Fibroblast of peridontal ligament (primary cell): ENCODE measurements at regions not wholly inside any gene's neighbourhood (a gene's known extent, or its start where the extent isn't known, plus 50 kb on each side); places are given as distances from the start of the nearest gene placed in this dataset.
"Not testable (repeated sequence)": the region's sequence is repeated elsewhere in the genome, so short reads cannot be mapped to it uniquely, and the experiment has no call there.

Experiments used
- DNase-seq: peaks from one replicate; pipeline ENCODE4 v3.0.0-alpha.2; 2010; ENCODE audit errors: extremely low read depth

DNA sequence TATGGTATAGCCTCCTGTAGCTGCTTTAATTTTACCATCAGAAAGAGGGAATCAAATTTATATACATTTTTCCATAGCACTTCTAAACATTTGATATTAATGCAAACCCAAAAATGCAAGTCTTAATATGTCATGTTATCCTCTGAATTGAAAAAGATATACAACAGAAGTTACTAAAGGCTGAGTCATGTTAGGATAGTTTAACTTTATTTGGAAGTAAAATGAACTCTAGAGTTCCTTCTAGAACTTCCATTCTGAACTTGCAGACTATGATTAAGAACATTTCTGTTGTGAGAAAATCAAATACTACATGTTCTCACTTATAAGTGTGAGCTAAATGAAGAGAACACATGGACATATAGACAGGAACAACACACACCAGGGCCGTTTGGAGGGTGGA is 317.3 kb upstream of the PRR16 start:
- DNase-seq, result peak; percentile 66

DNA sequence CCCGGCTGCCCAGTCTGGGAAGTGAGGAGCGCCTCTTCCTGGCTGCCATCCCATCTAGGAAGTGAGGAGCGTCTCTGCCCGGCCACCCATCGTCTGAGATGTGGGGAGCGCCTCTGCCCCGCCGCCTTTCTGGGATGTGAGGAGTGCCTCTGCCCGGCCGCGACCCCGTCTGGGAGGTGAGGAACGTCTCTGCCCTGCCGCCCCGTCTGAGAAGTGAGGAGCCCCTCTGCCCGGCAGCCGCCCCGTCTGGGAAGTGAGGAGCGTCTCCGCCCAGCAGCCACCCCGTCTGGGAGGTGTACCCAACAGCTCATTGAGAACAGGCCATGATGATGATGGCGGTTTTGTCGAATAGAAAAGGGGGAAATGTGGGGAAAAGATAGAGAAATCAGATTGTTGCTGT is 316.2 kb upstream of the PRR16 start:
- not testable (repeated sequence) for DNase-seq

GRCh38 chr5:120150770-120151169 is 313.3 kb upstream of the PRR16 start:
- no peak for DNase-seq

GRCh38 chr5:120151181-120151580 is 312.9 kb upstream of the PRR16 start:
- DNase-seq, result peak; percentile 19

DNA sequence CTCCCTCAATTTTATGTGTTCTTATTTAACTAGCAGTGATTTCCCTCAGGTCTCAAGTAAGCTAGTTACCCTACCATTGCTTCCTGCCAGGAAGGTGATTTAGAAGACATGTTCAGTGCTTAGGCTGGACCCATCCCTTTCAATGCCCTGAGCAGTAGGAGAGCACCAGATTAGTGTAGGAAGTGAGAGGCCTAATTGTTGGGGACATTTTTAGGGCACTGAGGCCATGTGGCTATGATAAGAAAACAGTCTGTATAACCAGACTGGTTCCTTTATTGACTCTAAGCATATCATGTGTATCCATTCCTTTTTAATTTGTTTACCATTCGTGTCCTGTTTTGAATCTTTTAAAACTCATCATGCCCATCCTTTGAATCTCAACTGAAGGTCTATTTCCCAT is 312.3 kb upstream of the PRR16 start:
- peak; percentile 8 for DNase-seq

- peak; percentile 86 for DNase-seq
Measured at GRCh38 chr5:120152472-120152871, 311.6 kb upstream of the PRR16 start.

DNA sequence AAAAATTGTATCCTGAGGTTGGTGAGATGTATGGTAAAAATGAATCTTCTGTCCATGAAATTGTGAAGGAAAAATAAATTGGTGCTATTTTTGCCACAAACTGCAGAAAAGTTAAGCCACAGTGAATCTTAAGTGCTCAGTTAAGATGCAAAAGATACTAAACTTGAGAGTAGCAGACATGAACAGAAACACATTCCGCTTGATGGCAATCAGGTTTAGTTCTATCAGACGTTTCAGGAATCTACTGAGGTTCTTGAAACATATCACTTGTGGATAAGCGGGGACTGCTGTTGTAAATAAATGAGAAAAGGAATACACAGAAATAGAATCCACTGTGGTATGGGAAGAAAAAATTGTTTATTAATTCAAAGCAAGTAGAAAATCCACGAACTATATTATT is 311.2 kb upstream of the PRR16 start:
- DNase-seq, result peak; percentile 27

- DNase-seq, result peak; percentile 20
Measured at GRCh38 chr5:120153551-120153950, 310.5 kb upstream of the PRR16 start.

DNA sequence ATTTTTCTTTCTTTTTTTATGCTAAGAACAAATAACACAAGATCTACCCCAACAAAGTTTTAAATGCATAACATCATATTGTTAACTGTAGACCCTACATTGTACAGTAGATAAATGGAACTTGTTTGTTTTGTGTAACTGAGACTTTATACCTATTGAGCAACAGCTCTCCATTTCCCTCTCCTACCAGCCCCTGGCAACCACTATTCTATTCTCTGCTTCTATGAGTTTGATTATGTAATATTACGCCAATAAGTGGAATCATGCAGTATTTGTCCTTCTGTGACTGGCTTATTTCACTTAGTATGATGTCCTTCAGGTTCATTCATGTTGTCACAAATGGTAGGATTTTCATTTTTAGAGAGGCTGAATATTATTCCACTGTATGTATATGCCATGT is 308.2 kb upstream of the PRR16 start:
- peak; percentile 14 for DNase-seq

DNA sequence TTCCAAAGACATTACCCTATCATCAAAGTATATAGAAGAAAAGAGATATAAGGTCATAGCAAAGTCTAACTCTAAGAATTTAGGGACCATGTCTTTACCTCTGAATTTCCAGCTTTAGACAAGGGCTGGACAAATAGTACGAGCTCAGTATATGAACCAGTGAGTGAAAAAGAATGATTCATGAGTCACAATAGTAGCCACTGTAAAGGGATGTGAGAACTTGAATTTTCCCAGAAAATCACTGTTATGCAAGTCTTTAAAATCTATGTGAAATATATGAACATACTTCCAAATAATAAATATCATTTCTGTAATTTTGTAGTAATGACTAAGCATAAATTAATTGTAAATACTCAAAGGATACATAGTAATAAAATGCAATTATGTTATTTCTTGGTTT is 305.9 kb upstream of the PRR16 start:
- DNase-seq, result no peak

DNA sequence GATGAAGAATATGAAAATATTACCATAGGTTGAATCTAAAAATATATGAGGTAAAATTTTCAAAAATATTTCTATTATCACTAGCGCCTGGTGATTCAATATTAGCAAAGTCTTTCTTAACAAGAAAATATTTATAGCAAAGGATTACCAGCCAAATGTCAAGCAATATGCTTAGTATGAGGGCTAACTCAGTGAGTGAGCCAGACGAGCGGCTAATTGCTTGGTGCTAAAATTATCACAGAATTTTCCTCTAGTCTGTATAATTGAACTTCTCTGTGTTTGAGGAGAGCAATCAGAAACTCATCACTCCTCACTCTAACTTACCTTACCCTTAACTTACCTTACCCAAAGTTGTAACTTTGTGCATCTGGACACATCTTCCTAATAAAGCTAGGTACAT is 304.9 kb upstream of the PRR16 start:
- DNase-seq, result no peak

DNA sequence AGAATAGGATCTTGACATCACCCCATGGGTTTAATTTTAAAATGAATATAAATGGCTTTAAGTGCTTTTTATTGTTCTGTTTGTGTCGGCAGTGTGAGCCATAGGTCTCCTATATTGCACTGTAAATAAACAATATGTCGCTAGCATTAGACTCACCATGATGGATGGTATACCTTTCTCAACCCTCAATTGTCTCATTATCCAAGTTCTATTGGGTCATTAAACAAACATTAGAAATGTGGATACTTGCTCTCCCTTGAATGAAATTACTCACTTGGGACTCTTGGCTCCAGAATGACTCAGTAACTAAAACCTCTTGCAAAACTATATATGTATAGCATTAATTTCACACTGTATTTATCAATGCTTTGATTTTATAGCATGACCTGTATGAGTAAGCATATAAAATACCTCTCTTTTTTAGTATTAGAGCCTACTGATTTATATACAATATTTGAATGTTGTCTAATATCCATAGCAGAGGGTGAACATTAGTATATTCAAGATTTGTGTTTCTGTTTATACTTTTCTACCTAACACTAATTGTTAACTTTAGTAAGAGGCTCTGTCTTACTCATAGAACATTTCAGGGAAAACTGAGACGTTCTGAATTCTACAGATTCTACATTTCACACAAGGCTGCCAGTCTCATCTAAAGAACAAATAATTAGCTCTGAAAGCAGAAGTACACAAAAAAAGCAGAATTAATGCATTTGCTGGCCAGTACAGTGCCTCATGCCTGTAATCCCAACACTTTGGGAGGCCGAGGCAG is 303.8 kb upstream of the PRR16 start:
- DNase-seq, result peak; percentile 42

- no peak for DNase-seq
Measured at GRCh38 chr5:120162321-120162720, 301.8 kb upstream of the PRR16 start.

GRCh38 chr5:120164037-120164436 is 300.1 kb upstream of the PRR16 start:
- no peak for DNase-seq

DNA sequence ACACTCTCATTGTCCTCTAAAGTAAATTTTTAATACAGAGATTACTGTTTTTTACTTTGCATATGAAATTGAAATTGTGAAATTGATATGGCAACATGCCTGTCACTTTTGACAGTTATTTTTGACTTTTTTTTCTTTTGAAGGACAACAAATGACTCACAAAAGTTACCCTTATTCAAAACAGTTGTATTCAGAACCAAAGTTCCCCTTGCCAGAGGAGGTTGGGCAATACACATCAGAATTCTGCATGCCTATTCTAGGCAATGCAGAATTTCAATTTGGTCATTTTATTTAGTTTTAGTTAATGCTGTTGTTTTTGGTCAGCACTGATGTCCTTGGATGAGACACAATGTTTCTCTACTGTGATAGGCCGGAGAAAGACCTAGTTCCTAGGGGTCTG is 299.1 kb upstream of the PRR16 start:
- no peak for DNase-seq

DNA sequence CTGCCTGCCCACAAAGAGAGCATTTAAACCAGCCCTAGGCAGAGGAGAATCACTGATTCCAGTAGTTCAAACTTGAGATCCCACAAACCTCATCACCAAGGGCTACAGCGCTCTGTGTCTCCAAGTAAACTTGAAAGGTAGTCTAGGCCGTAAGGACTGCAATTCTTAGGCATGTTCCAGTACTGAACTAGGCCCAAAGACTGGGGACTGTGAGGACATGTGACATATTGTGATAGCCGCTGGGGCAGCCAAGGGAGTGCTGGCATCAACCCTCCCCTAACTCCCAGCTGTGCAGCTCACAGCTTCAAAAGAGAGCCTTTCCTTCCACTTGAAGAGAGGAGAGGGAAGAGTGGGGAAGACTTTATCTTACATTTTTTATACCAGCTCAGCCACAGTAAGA is 291.0 kb upstream of the PRR16 start:
- no peak for DNase-seq

DNA sequence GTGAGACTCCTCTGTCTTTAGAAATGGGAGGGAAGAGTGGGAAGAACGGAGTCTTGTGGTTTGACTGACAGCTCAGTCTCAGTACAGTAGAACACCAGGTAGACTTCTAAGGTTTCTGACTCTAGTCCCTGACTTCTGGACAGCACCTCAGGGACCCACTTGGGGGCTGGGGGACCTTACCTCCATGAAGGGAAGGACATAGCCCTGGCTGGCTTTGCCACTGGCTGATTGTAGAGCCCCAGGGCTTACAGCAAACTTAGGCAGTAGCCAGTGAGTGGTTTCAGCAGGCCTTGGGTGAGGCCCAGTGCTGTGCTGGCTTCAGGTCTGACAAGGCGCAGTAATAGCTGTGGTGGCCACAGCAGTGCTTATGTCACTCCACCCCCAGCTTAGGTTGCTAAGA is 290.0 kb upstream of the PRR16 start:
- no peak for DNase-seq

DNA sequence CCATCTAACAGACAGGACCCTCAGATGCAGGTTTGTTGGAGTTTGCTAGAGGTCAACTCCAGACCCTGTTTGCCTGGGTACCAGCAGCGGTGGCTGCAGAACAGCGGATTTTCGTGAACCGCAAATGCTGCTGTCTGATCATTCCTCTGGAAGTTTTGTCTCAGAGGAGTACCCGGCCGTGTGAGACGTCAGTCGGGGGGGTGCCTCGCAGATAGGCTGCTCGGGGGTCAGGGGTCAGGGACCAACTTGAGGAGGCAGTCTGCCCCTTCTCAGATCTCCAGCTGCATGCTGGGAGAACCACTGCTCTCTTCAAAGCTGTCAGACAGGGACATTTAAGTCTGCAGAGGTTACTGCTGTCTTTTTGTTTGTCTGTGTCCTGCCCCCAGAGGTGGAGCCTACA is 282.9 kb upstream of the PRR16 start:
- DNase-seq, result not testable (repeated sequence)

DNA sequence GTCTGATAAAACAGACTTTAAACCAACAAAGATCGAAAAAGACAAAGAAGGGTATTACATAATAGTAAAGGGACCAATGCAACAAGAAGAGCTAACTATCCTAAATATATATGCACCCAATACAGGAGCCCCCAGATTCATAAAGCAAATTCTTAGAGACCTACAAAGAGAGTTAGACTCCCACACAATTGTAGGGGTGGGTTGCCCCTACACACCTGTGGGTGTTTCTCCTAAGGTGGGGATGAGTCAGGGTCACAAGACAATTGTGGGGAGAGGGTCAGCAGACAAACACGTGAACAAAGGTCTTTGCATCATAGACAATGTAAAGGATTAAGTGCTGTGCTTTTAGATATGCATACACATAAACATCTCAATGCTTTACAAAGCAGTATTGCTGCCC is 269.4 kb upstream of the PRR16 start:
- DNase-seq, result not testable (repeated sequence)

GRCh38 chr5:120199559-120199958 is 264.5 kb upstream of the PRR16 start:
- DNase-seq, result no peak

DNA sequence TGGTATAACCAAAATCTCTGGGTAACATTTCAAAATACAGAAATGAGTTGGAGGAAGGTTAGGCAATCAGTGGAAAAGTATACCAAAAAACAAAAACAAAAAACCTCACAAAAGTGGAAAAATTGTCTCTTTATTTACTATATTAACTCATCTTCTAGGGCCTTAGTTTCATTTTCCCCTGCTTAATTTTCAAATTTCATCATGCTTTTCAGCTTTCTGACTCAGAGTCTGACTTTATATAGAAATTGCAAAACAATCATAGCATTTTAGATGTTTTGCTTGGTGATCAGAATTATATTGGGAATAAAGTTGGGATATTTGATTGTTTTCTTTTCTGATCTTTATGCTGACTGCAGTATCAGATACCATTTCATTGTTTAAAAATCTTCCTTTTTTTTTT is 257.0 kb upstream of the PRR16 start:
- peak; percentile 66 for DNase-seq

DNA sequence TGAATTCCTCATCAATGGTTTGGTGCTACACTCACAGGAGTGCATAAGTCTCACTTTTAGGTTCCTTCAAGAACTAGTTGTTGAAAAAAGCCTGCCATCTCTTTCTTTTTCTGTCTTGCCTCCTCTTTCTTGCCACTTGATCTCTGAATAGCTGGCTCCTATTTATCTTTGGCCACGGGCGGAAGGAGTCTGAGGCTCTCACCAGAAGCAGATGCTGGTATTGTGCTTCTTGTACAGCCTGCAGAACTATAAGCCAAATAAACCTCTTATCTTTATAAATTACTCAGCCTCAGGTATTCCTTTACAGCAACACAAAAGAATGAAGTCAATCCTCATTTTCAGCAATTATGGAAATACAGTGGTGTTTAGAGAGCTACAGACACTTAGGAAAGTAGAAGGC is 247.1 kb upstream of the PRR16 start:
- DNase-seq, result no peak

DNA sequence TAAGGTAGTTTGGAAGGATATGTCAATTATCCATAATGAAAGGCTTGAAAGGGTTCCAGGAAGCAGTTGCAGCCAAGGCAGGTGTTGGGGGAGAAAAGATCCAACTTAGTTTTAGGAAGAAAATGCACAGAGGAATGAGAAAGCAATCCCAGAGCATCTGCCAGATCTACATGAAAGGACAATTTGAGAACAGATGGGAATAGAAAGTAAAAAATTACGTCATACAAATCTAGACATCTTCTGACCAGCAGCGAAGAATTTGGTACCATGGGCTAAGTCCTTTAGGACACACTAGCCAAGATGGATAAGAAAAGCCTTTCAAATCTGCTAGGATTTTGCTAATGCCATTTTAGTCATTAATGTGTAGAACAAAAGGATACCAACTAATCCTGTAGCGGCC is 244.1 kb upstream of the PRR16 start:
- no peak for DNase-seq

GRCh38 chr5:120225524-120225923 is 238.6 kb upstream of the PRR16 start:
- DNase-seq, result no peak
